HT-29 (cell line): ENCODE measurements at regions not wholly inside any gene's neighbourhood (a gene's known extent, or its start where the extent isn't known, plus 50 kb on each side); places are given as distances from the start of the nearest gene placed in this dataset.

Source experiments
- DNase-seq: peaks from one replicate; pipeline ENCODE4 v3.0.0-alpha.2; 2015; ENCODE audit warnings: low spot score

GRCh38 chr13:104357174-104357573 is 1291.0 kb upstream of the SLC10A2 start:
- no peak for DNase-seq

GRCh38 chr13:104355041-104355670 is 1288.9 kb upstream of the SLC10A2 start:
- DNase-seq: no peak

GRCh38 chr13:104327211-104327610 is 1261.0 kb upstream of the SLC10A2 start:
- DNase-seq: peak; percentile 11

- no peak for DNase-seq
Measured at GRCh38 chr13:104326523-104326922, 1260.3 kb upstream of the SLC10A2 start.

GRCh38 chr13:104321756-104322155 is 1255.5 kb upstream of the SLC10A2 start:
- DNase-seq: no peak

GRCh38 chr13:104320446-104320845 is 1254.2 kb upstream of the SLC10A2 start:
- DNase-seq: no peak

GRCh38 chr13:104318121-104318520 is 1251.9 kb upstream of the SLC10A2 start:
- DNase-seq: peak; percentile 63

- peak; percentile 46 for DNase-seq
Measured at GRCh38 chr13:104315606-104316005, 1249.4 kb upstream of the SLC10A2 start.

GRCh38 chr13:104314926-104315535 is 1248.8 kb upstream of the SLC10A2 start:
- no peak for DNase-seq

GRCh38 chr13:104314321-104314720 is 1248.1 kb upstream of the SLC10A2 start:
- DNase-seq: no peak

- DNase-seq: no peak
Measured at GRCh38 chr13:104310861-104311260, 1244.6 kb upstream of the SLC10A2 start.

- no peak for DNase-seq
Measured at GRCh38 chr13:104309431-104309830, 1243.2 kb upstream of the SLC10A2 start.

- DNase-seq: peak; percentile 62
Measured at GRCh38 chr13:104301171-104301975, 1235.2 kb upstream of the SLC10A2 start.

- no peak for DNase-seq
Measured at GRCh38 chr13:104297075-104297474, 1230.9 kb upstream of the SLC10A2 start.

GRCh38 chr13:104296286-104296685 is 1230.1 kb upstream of the SLC10A2 start:
- no peak for DNase-seq

GRCh38 chr13:104295537-104295936 is 1229.3 kb upstream of the SLC10A2 start:
- DNase-seq: no peak

- peak; percentile 12 for DNase-seq
Measured at GRCh38 chr13:104289400-104289799, 1223.2 kb upstream of the SLC10A2 start.

GRCh38 chr13:104288496-104288895 is 1222.3 kb upstream of the SLC10A2 start:
- DNase-seq: no peak

GRCh38 chr13:104286566-104287290 is 1220.5 kb upstream of the SLC10A2 start:
- no peak for DNase-seq

GRCh38 chr13:104281910-104282309 is 1215.7 kb upstream of the SLC10A2 start:
- no peak for DNase-seq

- no peak for DNase-seq
Measured at GRCh38 chr13:104270731-104271130, 1204.5 kb upstream of the SLC10A2 start.

GRCh38 chr13:104267206-104267811 is 1201.1 kb upstream of the SLC10A2 start:
- DNase-seq: no peak
